ENCODE measurements at regions not wholly inside any gene's neighbourhood (a gene's known extent, or its start where the extent isn't known, plus 50 kb on each side); places are given as distances from the start of the nearest gene placed in this dataset.

DNA sequence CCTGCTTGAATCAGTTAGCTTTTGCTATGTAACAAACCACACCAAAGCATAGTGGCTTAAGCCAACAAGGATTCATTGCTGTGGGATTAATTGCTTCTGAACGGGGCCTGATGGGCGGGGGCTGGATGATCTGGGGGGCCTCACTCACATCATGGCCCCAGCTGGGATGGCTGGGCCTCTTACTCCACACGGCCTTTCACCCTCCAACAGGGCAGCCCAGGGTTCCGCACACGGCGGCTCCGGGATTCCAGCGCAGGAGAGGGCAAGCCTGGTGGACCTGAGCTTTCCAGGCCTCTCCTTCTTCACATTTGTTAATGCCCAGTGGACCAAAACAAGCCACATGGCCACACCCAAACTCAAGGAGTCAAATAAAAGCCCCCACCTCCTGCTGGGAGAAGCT, 86.3 kb upstream of the PHLPP1 start:
- H3K27me3 ChIP-seq, result no peaks in the 10 kb centered on the region
- TF ChIP-seq, protein P1, sequence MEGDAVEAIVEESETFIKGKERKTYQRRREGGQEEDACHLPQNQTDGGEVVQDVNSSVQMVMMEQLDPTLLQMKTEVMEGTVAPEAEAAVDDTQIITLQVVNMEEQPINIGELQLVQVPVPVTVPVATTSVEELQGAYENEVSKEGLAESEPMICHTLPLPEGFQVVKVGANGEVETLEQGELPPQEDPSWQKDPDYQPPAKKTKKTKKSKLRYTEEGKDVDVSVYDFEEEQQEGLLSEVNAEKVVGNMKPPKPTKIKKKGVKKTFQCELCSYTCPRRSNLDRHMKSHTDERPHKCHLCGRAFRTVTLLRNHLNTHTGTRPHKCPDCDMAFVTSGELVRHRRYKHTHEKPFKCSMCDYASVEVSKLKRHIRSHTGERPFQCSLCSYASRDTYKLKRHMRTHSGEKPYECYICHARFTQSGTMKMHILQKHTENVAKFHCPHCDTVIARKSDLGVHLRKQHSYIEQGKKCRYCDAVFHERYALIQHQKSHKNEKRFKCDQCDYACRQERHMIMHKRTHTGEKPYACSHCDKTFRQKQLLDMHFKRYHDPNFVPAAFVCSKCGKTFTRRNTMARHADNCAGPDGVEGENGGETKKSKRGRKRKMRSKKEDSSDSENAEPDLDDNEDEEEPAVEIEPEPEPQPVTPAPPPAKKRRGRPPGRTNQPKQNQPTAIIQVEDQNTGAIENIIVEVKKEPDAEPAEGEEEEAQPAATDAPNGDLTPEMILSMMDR (IDR thresholded peaks at IDR 0.05), result no peak

DNA sequence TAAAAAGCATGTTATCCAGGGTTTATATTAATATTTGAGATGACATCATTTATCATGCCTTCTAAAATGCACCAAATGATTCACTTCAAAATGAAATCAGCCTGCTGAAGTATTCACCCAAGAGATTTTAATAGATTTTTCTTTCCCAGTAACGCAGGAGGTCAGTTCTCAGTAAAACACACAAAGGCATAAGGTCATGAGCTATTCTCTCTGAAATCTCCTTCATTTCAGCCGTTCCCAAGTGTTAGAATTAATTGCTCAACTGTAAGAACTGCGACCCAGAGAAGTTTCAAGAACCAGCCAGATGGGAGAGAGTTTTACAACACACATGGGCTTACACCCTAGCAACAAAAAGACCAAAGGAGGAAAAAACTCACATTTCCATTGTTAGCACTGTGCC, 84.2 kb upstream of the PHLPP1 start:
- Histone ChIP-seq H3K27me3 (no peaks in the 10 kb centered on the region), H3K4me3 (no peak overlapping the region), H3K4me1 (no peaks in the 10 kb centered on the region), H3K36me3 (no peaks in the 10 kb centered on the region), H3K27ac (no peak overlapping the region), H3K9me3 (no peaks in the 10 kb centered on the region)
- TF ChIP-seq, protein P1 (IDR thresholded peaks at IDR 0.05), result no peak
- DNase-seq (ENCODE audit: low spot score), result no peak

More for the DNA sequence above, 86.3 kb upstream of the PHLPP1 start:
- no peaks in the 10 kb centered on the region for H3K36me3 ChIP-seq
- no peak for DNase-seq (ENCODE audit: low spot score)
- H3K9me3 ChIP-seq, result no peaks in the 10 kb centered on the region
- no peak overlapping the region for H3K27ac ChIP-seq
- H3K4me3 ChIP-seq, result no peak overlapping the region
- peaks cover 0 to 9% of the 10 kb centered on the region in 2 donors for H3K4me1 ChIP-seq

DNA sequence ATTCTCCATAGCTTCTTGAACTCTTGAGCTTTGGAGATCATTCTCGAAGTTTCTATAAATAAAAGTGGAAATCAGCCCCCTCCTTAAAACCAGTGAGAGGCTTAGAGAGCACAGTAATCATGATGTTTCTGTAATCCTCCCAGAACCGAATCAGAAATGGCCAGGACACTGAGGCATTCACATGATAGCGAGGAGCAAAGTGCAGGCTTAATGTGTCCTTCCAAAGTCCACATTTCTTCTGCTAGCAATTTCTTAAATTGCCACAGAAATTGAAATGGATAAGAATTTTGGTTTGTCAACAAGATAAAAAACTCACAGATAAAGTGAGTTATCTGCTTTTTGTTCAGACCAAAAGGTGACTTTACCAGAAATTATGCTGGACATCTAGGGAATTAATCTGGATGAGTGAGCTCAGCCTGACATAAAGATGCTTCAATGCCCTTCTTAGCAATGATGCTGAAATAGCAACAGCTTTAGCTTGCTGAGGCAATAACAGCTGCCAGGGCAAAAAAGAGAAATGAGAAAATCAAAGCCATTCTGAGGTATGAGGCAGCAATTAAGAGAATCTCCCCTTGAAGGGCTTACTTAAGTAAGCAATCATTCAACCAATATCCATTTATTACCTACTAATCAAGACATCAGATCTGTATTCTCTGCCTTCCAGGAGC, 82.4 kb upstream of the PHLPP1 start:
- DNase-seq (ENCODE audit: low spot score), result no peak
- H3K27ac ChIP-seq, result no peak overlapping the region

DNA sequence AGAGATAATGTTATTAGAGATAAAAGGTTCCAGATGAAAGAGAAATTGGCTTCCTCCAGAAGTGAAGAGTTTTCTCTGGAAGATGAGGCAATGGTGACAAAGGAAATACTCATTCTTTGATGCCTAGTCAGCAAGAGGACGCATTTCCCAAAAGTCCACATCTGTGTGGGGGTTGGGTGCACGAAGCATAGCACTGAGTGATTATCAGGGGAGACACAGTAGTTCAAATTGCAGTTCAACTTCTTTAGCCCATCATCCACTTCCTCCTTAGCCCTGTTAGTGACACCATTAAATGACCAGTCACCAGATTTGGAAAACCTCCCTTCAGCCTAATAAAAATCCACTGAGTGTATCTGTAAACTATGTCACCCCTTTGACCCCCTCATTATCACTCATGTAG, 80.9 kb upstream of the PHLPP1 start:
- no peaks in the 10 kb centered on the region for H3K36me3 ChIP-seq
- H3K4me1 ChIP-seq, result no peaks in the 10 kb centered on the region
- no peak for DNase-seq (ENCODE audit: low spot score)
- no peak overlapping the region for H3K27ac ChIP-seq
- no peaks in the 10 kb centered on the region for H3K27me3 ChIP-seq
- TF ChIP-seq, protein P1 (IDR thresholded peaks at IDR 0.05), result no peak
- no peak overlapping the region for H3K4me3 ChIP-seq
- H3K9me3 ChIP-seq, result no peaks in the 10 kb centered on the region

More for the DNA sequence above, 82.4 kb upstream of the PHLPP1 start:
- no peaks in the 10 kb centered on the region for H3K9me3 ChIP-seq
- no peaks in the 10 kb centered on the region for H3K4me1 ChIP-seq
- TF ChIP-seq, protein P1 (IDR thresholded peaks at IDR 0.05), result no peak
- no peak overlapping the region for H3K4me3 ChIP-seq
- no peaks in the 10 kb centered on the region for H3K27me3 ChIP-seq
- H3K36me3 ChIP-seq, result no peaks in the 10 kb centered on the region

DNA sequence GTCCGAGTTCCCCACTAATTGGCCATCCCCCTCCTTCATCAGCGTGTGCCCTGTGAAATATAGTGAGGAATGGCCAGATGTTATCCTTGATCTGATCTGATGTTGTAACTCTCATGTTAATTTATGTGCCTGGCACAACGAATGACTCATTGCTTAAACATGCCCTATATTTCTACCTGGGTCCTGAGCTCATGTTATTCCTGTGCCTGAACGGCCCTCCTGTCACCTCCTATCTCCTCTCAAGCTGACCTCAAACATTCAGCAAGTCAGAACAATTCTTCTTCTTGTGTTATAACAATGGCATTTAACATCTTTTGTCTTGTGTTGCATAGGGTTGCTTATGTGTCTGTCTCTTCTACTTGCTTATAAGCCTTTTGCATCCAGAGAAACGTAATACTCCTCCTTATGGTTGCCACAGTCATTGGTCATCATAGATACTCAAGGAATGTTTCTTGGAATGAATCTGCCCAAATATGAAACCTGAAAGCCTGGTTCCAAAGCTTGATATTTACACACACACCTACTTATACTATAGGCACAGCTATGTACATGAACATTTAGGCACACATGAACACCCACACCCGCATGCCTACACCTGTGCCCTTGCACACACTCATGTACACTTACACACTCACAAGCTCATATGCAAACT, 80.2 kb upstream of the PHLPP1 start:
- Histone ChIP-seq H3K36me3 (no peaks in the 10 kb centered on the region), H3K4me3 (no peak overlapping the region), H3K27me3 (no peaks in the 10 kb centered on the region), H3K27ac (no peak overlapping the region), H3K9me3 (no peaks in the 10 kb centered on the region), H3K4me1 (no peaks in the 10 kb centered on the region)
- DNase-seq (ENCODE audit: low spot score), result no peak
- TF ChIP-seq, protein P1 (IDR thresholded peaks at IDR 0.05), result no peak

Data from right atrium auricular region (tissue), 2 donors.